ENCODE measurements at regions not wholly inside any gene's neighbourhood (a gene's known extent, or its start where the extent isn't known, plus 50 kb on each side); places are given as distances from the start of the nearest gene placed in this dataset.

DNA sequence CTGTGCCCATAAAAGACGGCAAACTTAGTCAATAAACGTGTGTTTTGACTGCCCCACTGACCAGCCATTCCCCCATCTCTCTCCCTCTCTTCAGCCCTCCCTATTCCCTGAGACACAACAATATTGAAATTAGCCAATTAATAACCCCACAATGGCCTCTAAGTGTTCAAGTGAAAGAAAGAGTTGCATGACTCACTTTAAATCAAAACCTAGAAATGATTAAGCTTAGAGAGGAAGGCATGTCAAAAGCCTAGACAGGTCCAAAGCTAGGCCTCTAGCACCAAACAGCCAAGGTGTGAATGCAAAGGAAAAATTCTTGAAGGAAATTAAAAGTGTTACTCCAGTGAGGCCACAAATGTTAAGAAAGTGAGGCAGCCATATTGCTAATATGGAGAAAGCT, 261.6 kb upstream of the TBX18 start:
- no peak overlapping the region for H3K9ac ChIP-seq (ENCODE audit: low read depth in 1 of 2, low read length in 2 of 2)
- no peaks in the 10 kb centered on the region for H3K27me3 ChIP-seq (ENCODE audit: control insufficient read depth in 1 of 2, insufficient read depth in 2 of 2, low read length in 2 of 2)
- H3K4me1 ChIP-seq (ENCODE audit: control insufficient read depth in 1 of 2, insufficient read depth in 2 of 2, low read length in 2 of 2), result no peaks in the 10 kb centered on the region
- H3K36me3 ChIP-seq (ENCODE audit: control insufficient read depth in 1 of 2, insufficient read depth in 2 of 2, low read length in 2 of 2), result no peaks in the 10 kb centered on the region
- H3K4me3 ChIP-seq (ENCODE audit: low read depth in 1 of 2, low read length in 2 of 2), result no peak overlapping the region
- no peaks in the 10 kb centered on the region for H3K9me3 ChIP-seq (ENCODE audit: control insufficient read depth in 1 of 2, low read length in 2 of 2)
- H3K27ac ChIP-seq (ENCODE audit: low read depth, low read length), result no peak overlapping the region

DNA sequence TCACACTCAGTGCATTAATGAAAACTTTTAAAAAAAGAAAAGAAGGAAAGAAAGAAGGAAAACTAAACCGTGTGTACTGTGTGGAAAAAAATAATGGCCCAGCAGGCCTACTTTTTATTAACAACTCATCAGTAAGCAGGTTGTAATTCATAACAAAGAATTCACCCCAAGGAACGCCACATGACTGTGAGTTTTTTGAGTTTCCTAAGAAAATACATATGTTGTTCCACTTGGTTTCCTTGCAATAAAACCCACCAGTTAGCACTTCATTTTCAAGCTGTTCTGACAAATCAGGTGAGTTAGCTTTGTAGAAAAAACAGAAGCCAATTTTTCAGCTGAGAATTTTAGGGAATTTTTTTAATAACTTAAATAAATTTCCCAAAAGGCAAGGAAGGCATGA, 259.3 kb upstream of the TBX18 start:
- Histone ChIP-seq H3K9ac (ENCODE audit: low read depth in 1 of 2, low read length in 2 of 2) (no peak overlapping the region), H3K36me3 (ENCODE audit: control insufficient read depth in 1 of 2, insufficient read depth in 2 of 2, low read length in 2 of 2) (no peaks in the 10 kb centered on the region), H3K4me3 (ENCODE audit: low read depth in 1 of 2, low read length in 2 of 2) (no peak overlapping the region), H3K9me3 (ENCODE audit: control insufficient read depth in 1 of 2, low read length in 2 of 2) (no peaks in the 10 kb centered on the region), H3K4me1 (ENCODE audit: control insufficient read depth in 1 of 2, insufficient read depth in 2 of 2, low read length in 2 of 2) (no peaks in the 10 kb centered on the region), H3K27ac (ENCODE audit: low read depth, low read length) (no peak overlapping the region), H3K27me3 (ENCODE audit: control insufficient read depth in 1 of 2, insufficient read depth in 2 of 2, low read length in 2 of 2) (no peaks in the 10 kb centered on the region)

DNA sequence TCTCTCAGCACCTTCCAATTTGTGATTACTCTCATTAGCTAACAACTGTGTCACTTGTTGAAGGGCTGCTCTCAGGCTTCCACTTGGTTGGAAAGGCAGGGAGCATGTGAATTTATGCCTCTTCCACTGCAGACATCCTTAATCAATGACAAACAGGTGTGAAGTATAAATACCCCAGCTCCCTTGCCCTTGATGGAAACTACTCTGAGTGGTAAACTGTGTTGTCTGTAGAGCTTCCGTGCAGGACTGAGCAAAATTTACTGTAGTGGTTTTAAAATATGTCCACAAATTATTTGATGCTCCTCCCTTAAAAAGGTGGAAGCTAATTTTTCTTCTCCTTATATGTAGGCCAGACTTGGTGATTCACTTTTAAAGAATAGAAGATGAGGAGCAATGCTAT, 253.0 kb upstream of the TBX18 start:
- H3K27me3 ChIP-seq (ENCODE audit: control insufficient read depth in 1 of 2, insufficient read depth in 2 of 2, low read length in 2 of 2), result no peaks in the 10 kb centered on the region
- H3K4me3 ChIP-seq (ENCODE audit: low read depth in 1 of 2, low read length in 2 of 2), result no peak overlapping the region
- H3K4me1 ChIP-seq (ENCODE audit: control insufficient read depth in 1 of 2, insufficient read depth in 2 of 2, low read length in 2 of 2), result peaks cover 0 to 2% of the 10 kb centered on the region in 2 donors
- no peaks in the 10 kb centered on the region for H3K9me3 ChIP-seq (ENCODE audit: control insufficient read depth in 1 of 2, low read length in 2 of 2)
- H3K27ac ChIP-seq (ENCODE audit: low read depth, low read length), result no peak overlapping the region
- H3K36me3 ChIP-seq (ENCODE audit: control insufficient read depth in 1 of 2, insufficient read depth in 2 of 2, low read length in 2 of 2), result no peaks in the 10 kb centered on the region
- H3K9ac ChIP-seq (ENCODE audit: low read depth in 1 of 2, low read length in 2 of 2), result no peak overlapping the region

DNA sequence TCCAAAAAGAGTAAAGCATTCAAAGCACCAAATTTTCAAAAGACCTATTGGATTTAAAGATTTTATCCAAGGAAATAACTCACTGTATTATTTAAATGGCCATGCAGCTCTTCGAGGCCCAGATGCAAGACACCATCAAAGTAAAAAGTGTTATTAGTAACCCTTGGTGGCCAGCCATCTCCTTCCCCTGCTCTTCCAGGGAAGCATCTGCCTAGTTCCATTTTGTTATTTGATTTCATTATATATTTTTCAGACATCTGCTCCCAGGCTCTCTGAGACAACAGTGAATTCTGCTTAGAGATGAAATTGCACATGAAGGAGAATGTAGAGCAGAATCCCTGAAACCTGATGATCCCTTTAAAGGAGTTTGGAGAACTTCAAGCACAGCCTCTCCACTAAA, 252.3 kb upstream of the TBX18 start:
- no peaks in the 10 kb centered on the region for H3K36me3 ChIP-seq (ENCODE audit: control insufficient read depth in 1 of 2, insufficient read depth in 2 of 2, low read length in 2 of 2)
- H3K27me3 ChIP-seq (ENCODE audit: control insufficient read depth in 1 of 2, insufficient read depth in 2 of 2, low read length in 2 of 2), result no peaks in the 10 kb centered on the region
- no peaks in the 10 kb centered on the region for H3K9me3 ChIP-seq (ENCODE audit: control insufficient read depth in 1 of 2, low read length in 2 of 2)
- H3K27ac ChIP-seq (ENCODE audit: low read depth, low read length), result no peak overlapping the region
- H3K4me3 ChIP-seq (ENCODE audit: low read depth in 1 of 2, low read length in 2 of 2), result no peak overlapping the region
- peaks cover 0 to 2% of the 10 kb centered on the region in 2 donors for H3K4me1 ChIP-seq (ENCODE audit: control insufficient read depth in 1 of 2, insufficient read depth in 2 of 2, low read length in 2 of 2)
- no peak overlapping the region for H3K9ac ChIP-seq (ENCODE audit: low read depth in 1 of 2, low read length in 2 of 2)

DNA sequence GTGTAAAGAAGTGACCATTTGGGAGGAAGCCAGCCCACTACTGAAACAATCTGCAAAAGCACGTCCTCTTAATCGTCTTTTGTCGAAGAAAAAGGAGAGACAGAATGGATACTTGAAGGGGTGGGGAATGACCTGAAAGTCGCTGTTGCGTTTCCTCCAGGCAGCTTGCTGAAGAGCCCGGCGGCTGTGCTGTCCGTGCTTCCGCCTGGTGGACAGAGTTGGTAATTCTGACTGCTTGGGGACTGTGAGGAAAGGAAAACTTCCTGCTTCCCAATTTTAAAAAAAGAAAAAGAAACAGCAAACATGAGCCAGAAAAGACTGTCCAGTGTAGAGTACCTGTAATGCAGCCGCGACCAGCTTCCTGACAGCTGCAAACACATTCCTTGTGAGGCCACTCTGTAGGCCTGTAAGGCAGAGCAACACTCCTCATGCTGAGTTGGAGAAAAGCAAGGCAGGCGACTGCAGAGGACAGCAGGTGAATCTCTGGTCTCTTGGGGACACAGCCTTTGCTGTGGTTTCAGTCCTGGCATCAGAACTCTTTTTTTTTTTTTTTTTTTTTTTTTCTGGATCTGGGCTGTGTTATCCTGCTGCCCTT, 251.1 kb upstream of the TBX18 start:
- Histone ChIP-seq H3K27ac (ENCODE audit: low read depth, low read length) (no peak overlapping the region), H3K27me3 (ENCODE audit: control insufficient read depth in 1 of 2, insufficient read depth in 2 of 2, low read length in 2 of 2) (no peaks in the 10 kb centered on the region), H3K9ac (ENCODE audit: low read depth in 1 of 2, low read length in 2 of 2) (no peak overlapping the region), H3K9me3 (ENCODE audit: control insufficient read depth in 1 of 2, low read length in 2 of 2) (no peaks in the 10 kb centered on the region), H3K36me3 (ENCODE audit: control insufficient read depth in 1 of 2, insufficient read depth in 2 of 2, low read length in 2 of 2) (no peaks in the 10 kb centered on the region), H3K4me3 (ENCODE audit: low read depth in 1 of 2, low read length in 2 of 2) (no peak overlapping the region), H3K4me1 (ENCODE audit: control insufficient read depth in 1 of 2, insufficient read depth in 2 of 2, low read length in 2 of 2) (peaks cover 0 to 2% of the 10 kb centered on the region in 2 donors)

DNA sequence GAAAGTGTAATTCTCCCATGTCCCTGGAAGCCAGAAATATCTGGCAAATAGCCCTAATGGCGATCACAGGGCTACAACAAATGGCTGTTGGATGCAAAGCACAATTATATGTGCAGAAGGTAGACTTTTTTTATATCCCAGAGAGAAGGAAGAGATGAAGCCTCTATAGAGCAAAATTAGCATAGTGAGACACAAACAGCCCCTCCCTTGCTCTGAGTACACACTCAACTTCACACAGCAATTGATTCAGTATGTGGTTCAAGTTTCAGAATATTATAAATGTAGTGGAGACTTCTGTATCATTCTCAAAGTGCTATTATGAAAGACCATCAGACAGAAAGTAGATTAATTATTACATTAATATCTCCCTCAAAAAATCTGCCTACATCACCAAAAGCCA, 246.5 kb upstream of the TBX18 start:
- no peaks in the 10 kb centered on the region for H3K9me3 ChIP-seq (ENCODE audit: control insufficient read depth in 1 of 2, low read length in 2 of 2)
- H3K4me1 ChIP-seq (ENCODE audit: control insufficient read depth in 1 of 2, insufficient read depth in 2 of 2, low read length in 2 of 2), result peaks cover 0 to 2% of the 10 kb centered on the region in 2 donors
- no peak overlapping the region for H3K4me3 ChIP-seq (ENCODE audit: low read depth in 1 of 2, low read length in 2 of 2)
- H3K9ac ChIP-seq (ENCODE audit: low read depth in 1 of 2, low read length in 2 of 2), result no peak overlapping the region
- no peaks in the 10 kb centered on the region for H3K27me3 ChIP-seq (ENCODE audit: control insufficient read depth in 1 of 2, insufficient read depth in 2 of 2, low read length in 2 of 2)
- no peaks in the 10 kb centered on the region for H3K36me3 ChIP-seq (ENCODE audit: control insufficient read depth in 1 of 2, insufficient read depth in 2 of 2, low read length in 2 of 2)
- H3K27ac ChIP-seq (ENCODE audit: low read depth, low read length), result no peak overlapping the region

DNA sequence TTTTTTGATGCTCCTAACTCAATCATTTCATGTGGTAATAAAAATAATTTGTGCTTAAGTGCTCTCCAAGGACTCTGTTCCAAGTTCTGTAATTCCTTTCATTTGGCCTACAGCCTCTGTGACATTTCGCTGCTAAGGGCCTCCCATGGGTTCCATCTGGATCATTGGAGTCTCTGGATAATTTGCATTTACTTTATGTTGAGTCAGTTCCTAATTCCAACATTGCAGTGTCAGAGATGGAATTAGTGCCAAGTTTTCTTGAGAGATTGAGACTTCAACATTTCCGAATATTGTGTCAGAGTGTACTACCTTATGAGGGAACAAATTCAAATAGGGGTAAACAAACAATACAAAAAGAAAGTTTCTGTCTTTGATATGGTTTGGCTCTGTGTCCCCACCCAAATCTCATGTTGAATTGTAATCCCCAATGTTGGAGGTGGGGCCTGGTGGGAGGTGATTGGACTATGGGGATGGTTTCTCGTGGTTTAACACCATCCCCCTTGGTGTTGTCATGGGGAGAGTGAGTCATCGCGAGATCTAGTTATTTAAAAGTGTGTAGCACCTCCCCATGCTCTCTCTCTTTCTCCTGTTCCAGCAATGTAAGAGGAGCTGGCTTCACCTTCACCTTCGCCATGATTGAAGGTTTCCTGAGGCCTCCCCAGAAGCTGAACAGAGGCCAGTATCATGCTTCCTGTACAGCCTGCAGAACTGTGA, 244.1 kb upstream of the TBX18 start:
- Histone ChIP-seq H3K27ac (ENCODE audit: low read depth, low read length) (no peak overlapping the region), H3K27me3 (ENCODE audit: control insufficient read depth in 1 of 2, insufficient read depth in 2 of 2, low read length in 2 of 2) (no peaks in the 10 kb centered on the region), H3K9ac (ENCODE audit: low read depth in 1 of 2, low read length in 2 of 2) (no peak overlapping the region), H3K9me3 (ENCODE audit: control insufficient read depth in 1 of 2, low read length in 2 of 2) (no peaks in the 10 kb centered on the region), H3K4me1 (ENCODE audit: control insufficient read depth in 1 of 2, insufficient read depth in 2 of 2, low read length in 2 of 2) (no peaks in the 10 kb centered on the region), H3K4me3 (ENCODE audit: low read depth in 1 of 2, low read length in 2 of 2) (no peak overlapping the region), H3K36me3 (ENCODE audit: control insufficient read depth in 1 of 2, insufficient read depth in 2 of 2, low read length in 2 of 2) (no peaks in the 10 kb centered on the region)

DNA sequence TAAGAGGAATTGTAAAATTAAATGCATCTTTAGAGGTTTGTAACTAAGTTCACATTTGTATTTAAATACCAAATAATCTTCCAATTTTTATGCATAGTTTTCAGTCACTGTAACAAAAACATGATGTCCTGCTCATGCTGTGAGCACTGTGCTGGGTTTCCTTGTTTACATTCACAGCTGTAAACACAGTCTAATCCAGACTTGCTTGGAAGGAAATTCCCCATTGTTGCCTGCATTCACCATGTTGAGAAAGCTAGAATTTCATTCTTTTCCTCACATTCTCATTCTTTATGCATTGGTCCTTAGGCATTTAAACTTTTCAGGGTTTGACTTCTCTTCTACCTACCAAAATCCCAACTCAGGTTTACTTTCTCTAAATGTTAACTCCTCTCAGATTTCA, 242.0 kb upstream of the TBX18 start:
- H3K9me3 ChIP-seq (ENCODE audit: control insufficient read depth in 1 of 2, low read length in 2 of 2), result no peaks in the 10 kb centered on the region
- no peak overlapping the region for H3K27ac ChIP-seq (ENCODE audit: low read depth, low read length)
- no peaks in the 10 kb centered on the region for H3K4me1 ChIP-seq (ENCODE audit: control insufficient read depth in 1 of 2, insufficient read depth in 2 of 2, low read length in 2 of 2)
- no peaks in the 10 kb centered on the region for H3K36me3 ChIP-seq (ENCODE audit: control insufficient read depth in 1 of 2, insufficient read depth in 2 of 2, low read length in 2 of 2)
- no peaks in the 10 kb centered on the region for H3K27me3 ChIP-seq (ENCODE audit: control insufficient read depth in 1 of 2, insufficient read depth in 2 of 2, low read length in 2 of 2)
- H3K4me3 ChIP-seq (ENCODE audit: low read depth in 1 of 2, low read length in 2 of 2), result no peak overlapping the region
- no peak overlapping the region for H3K9ac ChIP-seq (ENCODE audit: low read depth in 1 of 2, low read length in 2 of 2)

DNA sequence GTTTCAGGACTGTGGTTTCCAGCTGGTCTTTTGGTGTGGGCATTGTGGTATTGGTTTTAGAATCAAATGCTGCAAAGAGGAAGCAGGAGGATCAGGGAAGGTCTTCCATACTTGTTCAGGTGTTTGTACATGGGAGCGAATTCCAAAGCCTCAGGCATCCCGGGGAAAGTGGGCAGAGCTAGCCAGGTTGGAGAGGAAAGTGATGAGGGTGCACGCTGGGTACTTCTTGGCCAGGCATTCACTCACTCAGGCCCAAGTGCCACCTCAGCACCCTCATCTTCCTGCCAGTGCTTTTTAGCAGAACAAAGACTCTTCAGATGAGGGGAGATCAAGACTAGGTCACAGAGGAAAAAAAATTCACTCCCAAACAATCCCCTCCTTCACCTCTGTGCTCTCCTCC, 241.1 kb upstream of the TBX18 start:
- Histone ChIP-seq H3K36me3 (ENCODE audit: control insufficient read depth in 1 of 2, insufficient read depth in 2 of 2, low read length in 2 of 2) (no peaks in the 10 kb centered on the region), H3K27me3 (ENCODE audit: control insufficient read depth in 1 of 2, insufficient read depth in 2 of 2, low read length in 2 of 2) (no peaks in the 10 kb centered on the region), H3K9me3 (ENCODE audit: control insufficient read depth in 1 of 2, low read length in 2 of 2) (no peaks in the 10 kb centered on the region), H3K4me1 (ENCODE audit: control insufficient read depth in 1 of 2, insufficient read depth in 2 of 2, low read length in 2 of 2) (no peaks in the 10 kb centered on the region), H3K9ac (ENCODE audit: low read depth in 1 of 2, low read length in 2 of 2) (no peak overlapping the region), H3K27ac (ENCODE audit: low read depth, low read length) (no peak overlapping the region), H3K4me3 (ENCODE audit: low read depth in 1 of 2, low read length in 2 of 2) (no peak overlapping the region)

DNA sequence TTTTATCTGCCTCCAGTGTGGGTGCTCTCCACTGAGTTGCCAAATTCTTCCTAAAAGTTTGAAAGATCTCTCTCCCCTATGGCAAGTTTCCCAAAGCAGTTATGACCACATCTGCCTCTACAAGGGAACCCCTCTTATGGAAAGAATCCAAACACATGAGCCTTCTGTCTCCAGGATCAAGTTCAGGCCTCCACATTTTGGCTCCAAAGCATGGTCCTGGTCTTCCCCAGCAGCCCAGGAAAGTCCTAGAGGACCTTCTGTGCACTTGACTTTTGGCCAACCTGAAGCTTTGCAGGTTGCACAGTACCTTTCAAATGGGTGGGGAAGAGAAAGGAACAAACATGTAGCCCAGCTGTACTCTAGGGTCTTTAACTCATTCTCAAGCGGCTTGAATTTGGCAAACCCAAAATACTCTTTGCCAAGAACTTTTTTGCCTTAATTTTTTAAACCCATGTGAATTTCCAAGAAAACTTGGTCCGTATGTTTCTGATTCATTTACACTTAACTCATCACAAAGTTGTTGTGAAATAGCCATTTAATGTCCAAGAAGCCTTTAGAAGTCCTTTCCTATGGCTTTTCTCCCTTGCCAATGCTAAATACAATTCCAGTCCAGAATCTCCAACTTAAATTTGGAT, 240.1 kb upstream of the TBX18 start:
- Histone ChIP-seq H3K27me3 (ENCODE audit: control insufficient read depth in 1 of 2, insufficient read depth in 2 of 2, low read length in 2 of 2) (no peaks in the 10 kb centered on the region), H3K4me3 (ENCODE audit: low read depth in 1 of 2, low read length in 2 of 2) (no peak overlapping the region), H3K36me3 (ENCODE audit: control insufficient read depth in 1 of 2, insufficient read depth in 2 of 2, low read length in 2 of 2) (no peaks in the 10 kb centered on the region), H3K4me1 (ENCODE audit: control insufficient read depth in 1 of 2, insufficient read depth in 2 of 2, low read length in 2 of 2) (no peaks in the 10 kb centered on the region), H3K27ac (ENCODE audit: low read depth, low read length) (no peak overlapping the region), H3K9me3 (ENCODE audit: control insufficient read depth in 1 of 2, low read length in 2 of 2) (no peaks in the 10 kb centered on the region), H3K9ac (ENCODE audit: low read depth in 1 of 2, low read length in 2 of 2) (no peak overlapping the region)

Measured in duodenal mucosa (tissue), 2 donors.